Suprapubic skin (tissue), 4 donors: ENCODE measurements at regions not wholly inside any gene's neighbourhood (a gene's known extent, or its start where the extent isn't known, plus 50 kb on each side); places are given as distances from the start of the nearest gene placed in this dataset.

Source experiments
- DNase-seq, 2 donors: peaks; one replicate each; pipeline ENCODE4 v3.0.0-alpha.2; 2019; ENCODE audit warnings: low spot score in 2 of 2
- H3K27ac ChIP-seq: fragments of 200-600 bp; sonication (generic); one replicate; pipeline ENCODE4 v1.5.1; 2019
- H3K27me3 ChIP-seq: fragments of 200-600 bp; sonication (generic); one replicate; pipeline ENCODE4 v1.5.1; 2019
- H3K36me3 ChIP-seq: fragments of 200-600 bp; sonication (generic); one replicate; pipeline ENCODE4 v1.5.1; 2019
- H3K4me1 ChIP-seq: fragments of 200-600 bp; sonication (generic); one replicate; pipeline ENCODE4 v1.5.1; 2019
- H3K4me3 ChIP-seq: fragments of 200-600 bp; sonication (generic); one replicate; pipeline ENCODE4 v1.5.1; 2019; ENCODE audit warnings: mild to moderate bottlenecking
- H3K9me3 ChIP-seq: fragments of 200-600 bp; sonication (generic); one replicate; pipeline ENCODE4 v1.5.1; 2019
- CTCF ChIP-seq, 2 donors: fragments of 200-600 bp in 1 of 2; fragments of 450-650 bp in 1 of 2; sonication (generic) in 1 of 2; IDR thresholded peaks; one replicate each; pipeline ENCODE4 v1.5.1; 2016 to 2019; ENCODE audit warnings: antibody characterized with exemption in 2 of 2, mild to moderate bottlenecking in 1 of 2, moderate library complexity in 1 of 2
- EP300 ChIP-seq: sonication (generic); formaldehyde crosslinking; IDR thresholded peaks from one replicate; pipeline ENCODE4 v1.6.1; 2017; ENCODE audit warnings: antibody characterized with exemption
- POLR2A ChIP-seq, 2 donors: fragments of 450-650 bp; IDR thresholded peaks; one replicate each; pipeline ENCODE4 v1.6.1; 2017; ENCODE audit warnings: antibody characterized with exemption in 2 of 2, mild to moderate bottlenecking in 2 of 2, moderate library complexity in 2 of 2
- POLR2AphosphoS5 ChIP-seq, 3 donors: sonication (generic); formaldehyde crosslinking; IDR thresholded peaks; one replicate each; pipeline ENCODE4 v1.6.1; 2017; ENCODE audit warnings: antibody characterized with exemption in 3 of 3
- WGBS: methylation state at CpG from one replicate; pipeline ENCODE4 v1.1.5; 2018; 5-methylcytosine and 5-hydroxymethylcytosine counted together

GRCh38 chr1:80450711-80451110, 1350.0 kb upstream of the ADGRL2 start:
- no peak for DNase-seq
- no peaks in the 10 kb centered on the region for H3K9me3 ChIP-seq
- TF ChIP-seq EP300 (no peak), POLR2AphosphoS5 (IDR thresholded peaks at IDR 0.05) (no peak), POLR2A (IDR thresholded peaks at IDR 0.05) (no peak), CTCF (IDR thresholded peaks at IDR 0.05) (no peak)
- no peaks in the 10 kb centered on the region for H3K36me3 ChIP-seq
- no peak overlapping the region for H3K27ac ChIP-seq
- H3K27me3 ChIP-seq: no peaks in the 10 kb centered on the region
- no peak overlapping the region for H3K4me3 ChIP-seq
- 63% methylated on average over 2 of the region's 2 CpGs for WGBS
- H3K4me1 ChIP-seq: no peaks in the 10 kb centered on the region

- H3K27ac ChIP-seq: no peak overlapping the region
- no peak for TF ChIP-seq POLR2AphosphoS5 (IDR thresholded peaks at IDR 0.05)
- no peak for TF ChIP-seq POLR2A (IDR thresholded peaks at IDR 0.05)
- TF ChIP-seq EP300: no peak
- no peak for TF ChIP-seq CTCF (IDR thresholded peaks at IDR 0.05)
- WGBS: 55% methylated on average over 5 of the region's 5 CpGs
Observed at GRCh38 chr1:80448081-80448480, 1352.7 kb upstream of the ADGRL2 start.

GRCh38 chr1:80447526-80447925, 1353.2 kb upstream of the ADGRL2 start:
- DNase-seq: no peak
- TF ChIP-seq POLR2AphosphoS5 (IDR thresholded peaks at IDR 0.05) (no peak), POLR2A (IDR thresholded peaks at IDR 0.05) (no peak), EP300 (no peak), CTCF (IDR thresholded peaks at IDR 0.05) (no peak)
- 91% methylated on average over 1 of the region's 1 CpG for WGBS
- H3K4me3 ChIP-seq: no peak overlapping the region
- no peaks in the 10 kb centered on the region for H3K4me1 ChIP-seq
- no peak overlapping the region for H3K27ac ChIP-seq
- no peaks in the 10 kb centered on the region for H3K9me3 ChIP-seq
- H3K27me3 ChIP-seq: no peaks in the 10 kb centered on the region
- H3K36me3 ChIP-seq: no peaks in the 10 kb centered on the region

More at GRCh38 chr1:80448081-80448480, 1352.7 kb upstream of the ADGRL2 start:
- H3K4me3 ChIP-seq: no peak overlapping the region
- no peak for DNase-seq
- H3K4me1 ChIP-seq: no peaks in the 10 kb centered on the region
- no peaks in the 10 kb centered on the region for H3K36me3 ChIP-seq
- no peaks in the 10 kb centered on the region for H3K27me3 ChIP-seq
- no peaks in the 10 kb centered on the region for H3K9me3 ChIP-seq

GRCh38 chr1:80445033-80445432, 1355.7 kb upstream of the ADGRL2 start:
- Histone ChIP-seq H3K27me3 (no peaks in the 10 kb centered on the region), H3K4me3 (no peak overlapping the region), H3K36me3 (no peaks in the 10 kb centered on the region), H3K4me1 (no peaks in the 10 kb centered on the region), H3K9me3 (no peaks in the 10 kb centered on the region), H3K27ac (no peak overlapping the region)
- 51% methylated on average over 4 of the region's 4 CpGs for WGBS
- no peak for DNase-seq
- TF ChIP-seq POLR2AphosphoS5 (IDR thresholded peaks at IDR 0.05) (no peak), POLR2A (IDR thresholded peaks at IDR 0.05) (no peak), CTCF (IDR thresholded peaks at IDR 0.05) (no peak), EP300 (no peak)

- no peak for DNase-seq
- Histone ChIP-seq H3K36me3 (no peaks in the 10 kb centered on the region), H3K4me1 (no peaks in the 10 kb centered on the region), H3K4me3 (no peak overlapping the region), H3K9me3 (no peaks in the 10 kb centered on the region), H3K27ac (no peak overlapping the region), H3K27me3 (no peaks in the 10 kb centered on the region)
- 62% methylated on average over 3 of the region's 3 CpGs for WGBS
- no peak for TF ChIP-seq EP300
- TF ChIP-seq POLR2A (IDR thresholded peaks at IDR 0.05): no peak
- no peak for TF ChIP-seq CTCF (IDR thresholded peaks at IDR 0.05)
- TF ChIP-seq POLR2AphosphoS5 (IDR thresholded peaks at IDR 0.05): no peak
Observed at GRCh38 chr1:80444171-80444570, 1356.6 kb upstream of the ADGRL2 start.
